ENCODE measurements at regions not wholly inside any gene's neighbourhood (a gene's known extent, or its start where the extent isn't known, plus 50 kb on each side); places are given as distances from the start of the nearest gene placed in this dataset.

GRCh38 chr3:44056446-44057240 is 185.0 kb upstream of the TOPAZ1 start:
- no peak for DNase-seq (ENCODE audit: low spot score)

- DNase-seq (ENCODE audit: low spot score) = peak; percentile 54
Observed at GRCh38 chr3:44058022-44058867, 183.4 kb upstream of the TOPAZ1 start.

- DNase-seq (ENCODE audit: low spot score) = no peak
Observed at GRCh38 chr3:44058868-44059203, 182.8 kb upstream of the TOPAZ1 start.

- DNase-seq (ENCODE audit: low spot score) = no peak
Observed at GRCh38 chr3:44060164-44060563, 181.5 kb upstream of the TOPAZ1 start.

GRCh38 chr3:44061268-44061667 is 180.4 kb upstream of the TOPAZ1 start:
- DNase-seq (ENCODE audit: low spot score) = no peak

GRCh38 chr3:44061961-44062360 is 179.7 kb upstream of the TOPAZ1 start:
- no peak for DNase-seq (ENCODE audit: low spot score)

GRCh38 chr3:44065311-44066094 is 176.2 kb upstream of the TOPAZ1 start:
- DNase-seq (ENCODE audit: low spot score) = no peak

- no peak for DNase-seq (ENCODE audit: low spot score)
Observed at GRCh38 chr3:44066806-44067205, 174.9 kb upstream of the TOPAZ1 start.

- DNase-seq (ENCODE audit: low spot score) = no peak
Observed at GRCh38 chr3:44067431-44067830, 174.3 kb upstream of the TOPAZ1 start.

GRCh38 chr3:44068753-44069152 is 172.9 kb upstream of the TOPAZ1 start:
- no peak for DNase-seq (ENCODE audit: low spot score)

GRCh38 chr3:44069276-44069675 is 172.4 kb upstream of the TOPAZ1 start:
- peak; percentile 16 for DNase-seq (ENCODE audit: low spot score)

- DNase-seq (ENCODE audit: low spot score) = no peak
Observed at GRCh38 chr3:44070841-44071546, 170.7 kb upstream of the TOPAZ1 start.

GRCh38 chr3:44072601-44073540 is 168.8 kb upstream of the TOPAZ1 start:
- no peak for DNase-seq (ENCODE audit: low spot score)

GRCh38 chr3:44074181-44074580 is 167.5 kb upstream of the TOPAZ1 start:
- DNase-seq (ENCODE audit: low spot score) = peak; percentile 20

- no peak for DNase-seq (ENCODE audit: low spot score)
Observed at GRCh38 chr3:44076221-44076829, 165.4 kb upstream of the TOPAZ1 start.

- DNase-seq (ENCODE audit: low spot score) = peak; percentile 22
Observed at GRCh38 chr3:44077267-44077666, 164.4 kb upstream of the TOPAZ1 start.

GRCh38 chr3:44078863-44079262 is 162.8 kb upstream of the TOPAZ1 start:
- no peak for DNase-seq (ENCODE audit: low spot score)

GRCh38 chr3:44079916-44080315 is 161.8 kb upstream of the TOPAZ1 start:
- no peak for DNase-seq (ENCODE audit: low spot score)

- no peak for DNase-seq (ENCODE audit: low spot score)
Observed at GRCh38 chr3:44080474-44081072, 161.1 kb upstream of the TOPAZ1 start.

GRCh38 chr3:44090036-44090435 is 151.7 kb upstream of the TOPAZ1 start:
- DNase-seq (ENCODE audit: low spot score) = no peak
